H9 (cell line): ENCODE measurements at regions not wholly inside any gene's neighbourhood (a gene's known extent, or its start where the extent isn't known, plus 50 kb on each side); places are given as distances from the start of the nearest gene placed in this dataset.

ENCODE experiments used
- DNase-seq: peaks from one replicate; pipeline ENCODE4 v3.0.0-alpha.2; 2017
- H2AFZ ChIP-seq: one replicate; pipeline ENCODE4 v1.6.1; 2013; ENCODE audit warnings: mild to moderate bottlenecking, low read length, control low read depth, moderate library complexity
- H2AK5ac ChIP-seq: 2 replicates; pipeline ENCODE4 v1.6.1; 2013; ENCODE audit warnings: low read length, control low read depth, mixed read lengths; ENCODE audit not compliant: insufficient read length
- H2BK120ac ChIP-seq: one replicate; pipeline ENCODE4 v1.6.1; 2013; ENCODE audit warnings: low read depth, mild to moderate bottlenecking, low read length, control low read depth, inconsistent platforms; ENCODE audit not compliant: poor library complexity, severe bottlenecking
- H2BK12ac ChIP-seq: 2 replicates; pipeline ENCODE4 v1.6.1; 2013; ENCODE audit warnings: low read length, control low read depth, mixed read lengths, low read depth; ENCODE audit not compliant: insufficient read length
- H2BK15ac ChIP-seq: 2 replicates; pipeline ENCODE4 v1.6.1; 2013; ENCODE audit warnings: low read depth, low read length, control low read depth
- H2BK20ac ChIP-seq: one replicate; pipeline ENCODE4 v1.6.1; 2013; ENCODE audit warnings: low read depth, mild to moderate bottlenecking, low read length, control low read depth, inconsistent platforms; ENCODE audit not compliant: poor library complexity, severe bottlenecking
- H2BK5ac ChIP-seq: 2 replicates; pipeline ENCODE4 v1.6.1; 2013; ENCODE audit warnings: low read length, control low read depth, mixed read lengths; ENCODE audit not compliant: insufficient read length
- H3K14ac ChIP-seq: 2 replicates; pipeline ENCODE4 v1.6.1; 2013; ENCODE audit warnings: low read length, control low read depth; ENCODE audit not compliant: insufficient read depth
- H3K18ac ChIP-seq: 2 replicates; pipeline ENCODE4 v1.6.1; 2013; ENCODE audit warnings: low read depth, mild to moderate bottlenecking, mixed read lengths, low read length, control low read depth; ENCODE audit not compliant: insufficient read length
- H3K23ac ChIP-seq: 2 replicates; pipeline ENCODE4 v1.6.1; 2013; ENCODE audit warnings: low read length, control low read depth, mixed read lengths, low read depth; ENCODE audit not compliant: insufficient read length
- H3K23me2 ChIP-seq: 2 replicates; pipeline ENCODE4 v1.6.1; 2013; ENCODE audit warnings: low read depth, mild to moderate bottlenecking, mixed read lengths, low read length, control low read depth; ENCODE audit not compliant: insufficient read length, poor library complexity, severe bottlenecking
- H3K27ac ChIP-seq: 2 replicates; pipeline ENCODE4 v1.5.1; 2013; ENCODE audit warnings: low read length, control low read depth, mixed read lengths, low read depth; ENCODE audit not compliant: insufficient read length
- H3K27me3 ChIP-seq: 2 replicates; pipeline ENCODE4 v1.6.1; 2013; ENCODE audit warnings: low read length, control low read depth, inconsistent platforms; ENCODE audit not compliant: insufficient read depth
- H3K4ac ChIP-seq: 2 replicates; pipeline ENCODE4 v1.6.1; 2013; ENCODE audit warnings: low read depth, mild to moderate bottlenecking, control low read depth, inconsistent platforms, low read length, moderate library complexity
- H3K4me1 ChIP-seq: 2 replicates; pipeline ENCODE4 v1.6.1; 2013; ENCODE audit warnings: low read length, control low read depth, inconsistent platforms; ENCODE audit not compliant: insufficient read depth
- H3K4me2 ChIP-seq: 2 replicates; pipeline ENCODE4 v1.6.1; 2013; ENCODE audit warnings: low read length, control low read depth, mixed read lengths; ENCODE audit not compliant: insufficient read length, insufficient read depth
- H3K56ac ChIP-seq: 2 replicates; pipeline ENCODE4 v1.6.1; 2013; ENCODE audit warnings: low read depth, mild to moderate bottlenecking, mixed read lengths, low read length, control low read depth; ENCODE audit not compliant: insufficient read length
- H3K79me1 ChIP-seq: 2 replicates; pipeline ENCODE4 v1.6.1; 2013; ENCODE audit warnings: low read depth, mild to moderate bottlenecking, moderate library complexity, low read length, control low read depth, inconsistent platforms; ENCODE audit not compliant: insufficient read depth, poor library complexity, severe bottlenecking
- H3K79me2 ChIP-seq: 2 replicates; pipeline ENCODE4 v1.6.1; 2013; ENCODE audit warnings: low read length, control low read depth, inconsistent platforms; ENCODE audit not compliant: insufficient read depth
- H3K9ac ChIP-seq: 2 replicates; pipeline ENCODE4 v1.6.1; 2013; ENCODE audit warnings: low read length, control low read depth, mixed read lengths; ENCODE audit not compliant: insufficient read length; ENCODE audit errors: extremely low read depth
- H3K9me3 ChIP-seq: one replicate; pipeline ENCODE4 v1.6.1; 2013; ENCODE audit warnings: low read depth, low read length, inconsistent platforms; ENCODE audit not compliant: control insufficient read depth
- H3T11ph ChIP-seq: one replicate; pipeline ENCODE4 v1.6.1; 2013; ENCODE audit warnings: mild to moderate bottlenecking, low read length, control low read depth, inconsistent platforms
- H4K20me1 ChIP-seq: one replicate; pipeline ENCODE4 v1.6.1; 2013; ENCODE audit not compliant: control insufficient read depth, insufficient read length, insufficient read depth
- H4K5ac ChIP-seq: 2 replicates; pipeline ENCODE4 v1.6.1; 2013; ENCODE audit warnings: low read depth, mild to moderate bottlenecking, mixed read lengths, low read length, control low read depth; ENCODE audit not compliant: insufficient read length
- H4K8ac ChIP-seq: replicated peaks from 2 replicates; pipeline ENCODE4 v1.6.1; 2013; ENCODE audit warnings: low read length, control low read depth, mixed read lengths, low read depth; ENCODE audit not compliant: insufficient read length
- H4K91ac ChIP-seq: 2 replicates; pipeline ENCODE4 v1.6.1; 2013; ENCODE audit warnings: low read depth, mild to moderate bottlenecking, moderate library complexity, mixed read lengths, low read length, control low read depth; ENCODE audit not compliant: insufficient read length
- H3K27ac Mint-ChIP-seq, 3 experiments: 2 replicates in 2 of 3; 3 replicates in 1 of 3; pipeline ENCODE4 v1.8.0; 2020 to 2021; ENCODE audit warnings: mixed read lengths in 3 of 3, mild to moderate bottlenecking in 1 of 3, moderate library complexity in 1 of 3
- H3K27me3 Mint-ChIP-seq: 2 replicates; pipeline ENCODE4 v1.8.0; 2021; ENCODE audit warnings: low read depth, mild to moderate bottlenecking, moderate library complexity, mixed read lengths
- H3K36me3 Mint-ChIP-seq, 3 experiments: 2 replicates in 2 of 3; 3 replicates in 1 of 3; pipeline ENCODE4 v1.8.0; 2020 to 2021; ENCODE audit warnings: low read depth in 3 of 3, mixed read lengths in 3 of 3; ENCODE audit not compliant: insufficient read depth in 1 of 3
- H3K4me1 Mint-ChIP-seq, 2 experiments: 2 replicates each; pipeline ENCODE4 v1.8.0; 2020; ENCODE audit warnings: mixed read lengths in 2 of 2
- H3K4me3 Mint-ChIP-seq, 2 experiments: 2 replicates in 1 of 2; 3 replicates in 1 of 2; pipeline ENCODE4 v1.8.0; 2020 to 2021; ENCODE audit warnings: mild to moderate bottlenecking in 2 of 2, mixed read lengths in 2 of 2, moderate library complexity in 1 of 2
- H3K9me3 Mint-ChIP-seq, 2 experiments: 2 replicates in 1 of 2; 3 replicates in 1 of 2; pipeline ENCODE4 v1.8.0; 2020; ENCODE audit warnings: mild to moderate bottlenecking in 2 of 2, mixed read lengths in 2 of 2, moderate library complexity in 1 of 2
- WGBS: extraction: QIAGEN DNeasy Blood & Tissue Kit; methylation state at CpG from one replicate; pipeline ENCODE4 v1.1.7; 2013; ENCODE audit warnings: missing lambda C conversion rate, low lambda C conversion rate, mixed read lengths; ENCODE audit not compliant: insufficient read length; ENCODE audit errors: extremely low coverage; 5-methylcytosine and 5-hydroxymethylcytosine counted together
- TF ChIP-seq, protein P1 (sequence below): fragments of 200-600 bp; sonication (generic); conservative IDR thresholded peaks from 3 replicates; pipeline ENCODE4 v1.8.0; 2021; ENCODE audit warnings: antibody characterized with exemption, mild to moderate bottlenecking

DNA sequence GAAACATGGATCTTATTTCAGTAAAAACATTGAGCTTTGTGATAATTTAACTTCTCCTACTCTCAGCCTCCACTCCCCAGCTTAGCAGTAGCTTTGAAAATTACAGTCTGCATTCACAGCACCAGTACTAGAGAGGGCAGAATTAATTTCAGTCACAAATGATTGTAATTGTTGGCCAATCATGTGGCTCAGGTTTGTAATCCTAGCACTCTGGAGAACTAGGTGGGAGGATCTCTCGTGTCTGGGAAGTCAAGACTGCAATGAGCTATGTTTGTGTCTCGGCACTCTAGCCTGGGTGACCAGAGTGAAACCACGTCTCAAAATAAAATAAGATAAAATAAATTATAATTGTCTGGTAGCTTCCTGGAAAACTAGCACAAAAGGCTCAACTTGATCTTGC, 620.9 kb downstream of the TNS3 start:
- no peak overlapping the region for H4K5ac ChIP-seq
- no peak overlapping the region for H2BK20ac ChIP-seq
- no peak overlapping the region for H2BK15ac ChIP-seq
- H3T11ph ChIP-seq, result no peak overlapping the region
- Mint-ChIP-seq H3K27me3 (no peaks in the 10 kb centered on the region), H3K9me3 (peaks cover 34 to 38% of the 10 kb centered on the region in 2 experiments), H3K27ac (no peak overlapping the region), H3K36me3 (peaks cover 2 to 32% (median 14%) of the 10 kb centered on the region in 3 experiments; a peak in 5 of 7 replicates), H3K4me3 (no peak overlapping the region), H3K4me1 (no peaks in the 10 kb centered on the region)
- no peaks in the 10 kb centered on the region for H3K9me3 ChIP-seq
- H2BK120ac ChIP-seq, result no peak overlapping the region
- no peaks in the 10 kb centered on the region for H3K4me1 ChIP-seq
- H3K23me2 ChIP-seq, result no peaks in the 10 kb centered on the region
- no CpG with 5 or more reads among the region's 3 CpGs for WGBS
- H3K79me1 ChIP-seq, result no peaks in the 10 kb centered on the region
- H2BK5ac ChIP-seq, result no peak overlapping the region
- H3K23ac ChIP-seq, result no peak overlapping the region
- H3K56ac ChIP-seq, result no peak overlapping the region
- DNase-seq, result no peak
- no peak overlapping the region for H4K91ac ChIP-seq
- no peak overlapping the region for H2BK12ac ChIP-seq
- H3K79me2 ChIP-seq, result no peaks in the 10 kb centered on the region
- H2AFZ ChIP-seq, result no peak overlapping the region
- no peaks in the 10 kb centered on the region for H3K27me3 ChIP-seq
- H3K4ac ChIP-seq, result no peak overlapping the region
- no peak overlapping the region for H3K9ac ChIP-seq
- no peak overlapping the region for H3K4me2 ChIP-seq
- no peak overlapping the region for H2AK5ac ChIP-seq
- no peak overlapping the region for H4K8ac ChIP-seq
- TF ChIP-seq, protein P1, sequence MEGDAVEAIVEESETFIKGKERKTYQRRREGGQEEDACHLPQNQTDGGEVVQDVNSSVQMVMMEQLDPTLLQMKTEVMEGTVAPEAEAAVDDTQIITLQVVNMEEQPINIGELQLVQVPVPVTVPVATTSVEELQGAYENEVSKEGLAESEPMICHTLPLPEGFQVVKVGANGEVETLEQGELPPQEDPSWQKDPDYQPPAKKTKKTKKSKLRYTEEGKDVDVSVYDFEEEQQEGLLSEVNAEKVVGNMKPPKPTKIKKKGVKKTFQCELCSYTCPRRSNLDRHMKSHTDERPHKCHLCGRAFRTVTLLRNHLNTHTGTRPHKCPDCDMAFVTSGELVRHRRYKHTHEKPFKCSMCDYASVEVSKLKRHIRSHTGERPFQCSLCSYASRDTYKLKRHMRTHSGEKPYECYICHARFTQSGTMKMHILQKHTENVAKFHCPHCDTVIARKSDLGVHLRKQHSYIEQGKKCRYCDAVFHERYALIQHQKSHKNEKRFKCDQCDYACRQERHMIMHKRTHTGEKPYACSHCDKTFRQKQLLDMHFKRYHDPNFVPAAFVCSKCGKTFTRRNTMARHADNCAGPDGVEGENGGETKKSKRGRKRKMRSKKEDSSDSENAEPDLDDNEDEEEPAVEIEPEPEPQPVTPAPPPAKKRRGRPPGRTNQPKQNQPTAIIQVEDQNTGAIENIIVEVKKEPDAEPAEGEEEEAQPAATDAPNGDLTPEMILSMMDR, result no peak
- H3K14ac ChIP-seq, result no peak overlapping the region
- no peak overlapping the region for H3K27ac ChIP-seq
- H3K18ac ChIP-seq, result no peak overlapping the region
- no peaks in the 10 kb centered on the region for H4K20me1 ChIP-seq
